Fibroblast of villous mesenchyme (primary cell): ENCODE measurements at regions not wholly inside any gene's neighbourhood (a gene's known extent, or its start where the extent isn't known, plus 50 kb on each side); places are given as distances from the start of the nearest gene placed in this dataset.

ENCODE experiments used
- DNase-seq: peaks from one replicate; pipeline ENCODE4 v3.0.0-alpha.2; 2010; ENCODE audit warnings: low read depth
- H3K4me3 ChIP-seq: 2 replicates; pipeline ENCODE4 v1.5.1; 2011; ENCODE audit warnings: low read depth, mild to moderate bottlenecking, low read length
- TF ChIP-seq, protein P1 (sequence below): IDR thresholded peaks from 2 replicates; pipeline ENCODE4 v1.5.1; 2012; ENCODE audit warnings: low read depth, mild to moderate bottlenecking, low read length; ENCODE audit not compliant: insufficient read depth

DNA sequence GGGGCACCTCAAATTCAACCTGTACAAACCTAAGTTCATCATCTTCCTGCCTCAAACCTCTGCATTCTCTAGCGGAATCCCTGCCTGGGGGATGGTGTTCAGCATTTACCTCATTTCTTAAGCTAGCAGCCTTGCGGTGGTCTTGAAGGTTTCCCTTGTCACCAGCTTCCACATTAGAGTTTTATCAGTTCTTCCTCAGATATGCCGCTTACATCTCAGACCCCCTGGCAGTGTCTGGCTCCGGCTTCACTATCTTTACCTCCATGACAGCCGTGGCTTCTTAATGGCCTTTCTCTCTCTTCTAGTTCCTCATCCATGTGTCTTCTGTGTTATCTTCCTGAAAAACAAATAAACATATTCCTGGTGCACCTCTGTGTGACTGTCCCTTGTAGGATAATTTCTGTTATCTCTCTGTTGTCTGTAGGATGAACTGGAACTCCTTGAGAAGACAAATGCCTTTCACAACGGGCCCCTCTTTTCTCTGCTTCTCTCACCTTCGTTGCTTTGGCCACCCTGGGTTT, 101.1 kb upstream of the BMPER start:
- no peak overlapping the region for H3K4me3 ChIP-seq
- no peak for DNase-seq
- TF ChIP-seq, protein P1, sequence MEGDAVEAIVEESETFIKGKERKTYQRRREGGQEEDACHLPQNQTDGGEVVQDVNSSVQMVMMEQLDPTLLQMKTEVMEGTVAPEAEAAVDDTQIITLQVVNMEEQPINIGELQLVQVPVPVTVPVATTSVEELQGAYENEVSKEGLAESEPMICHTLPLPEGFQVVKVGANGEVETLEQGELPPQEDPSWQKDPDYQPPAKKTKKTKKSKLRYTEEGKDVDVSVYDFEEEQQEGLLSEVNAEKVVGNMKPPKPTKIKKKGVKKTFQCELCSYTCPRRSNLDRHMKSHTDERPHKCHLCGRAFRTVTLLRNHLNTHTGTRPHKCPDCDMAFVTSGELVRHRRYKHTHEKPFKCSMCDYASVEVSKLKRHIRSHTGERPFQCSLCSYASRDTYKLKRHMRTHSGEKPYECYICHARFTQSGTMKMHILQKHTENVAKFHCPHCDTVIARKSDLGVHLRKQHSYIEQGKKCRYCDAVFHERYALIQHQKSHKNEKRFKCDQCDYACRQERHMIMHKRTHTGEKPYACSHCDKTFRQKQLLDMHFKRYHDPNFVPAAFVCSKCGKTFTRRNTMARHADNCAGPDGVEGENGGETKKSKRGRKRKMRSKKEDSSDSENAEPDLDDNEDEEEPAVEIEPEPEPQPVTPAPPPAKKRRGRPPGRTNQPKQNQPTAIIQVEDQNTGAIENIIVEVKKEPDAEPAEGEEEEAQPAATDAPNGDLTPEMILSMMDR, result no peak

DNA sequence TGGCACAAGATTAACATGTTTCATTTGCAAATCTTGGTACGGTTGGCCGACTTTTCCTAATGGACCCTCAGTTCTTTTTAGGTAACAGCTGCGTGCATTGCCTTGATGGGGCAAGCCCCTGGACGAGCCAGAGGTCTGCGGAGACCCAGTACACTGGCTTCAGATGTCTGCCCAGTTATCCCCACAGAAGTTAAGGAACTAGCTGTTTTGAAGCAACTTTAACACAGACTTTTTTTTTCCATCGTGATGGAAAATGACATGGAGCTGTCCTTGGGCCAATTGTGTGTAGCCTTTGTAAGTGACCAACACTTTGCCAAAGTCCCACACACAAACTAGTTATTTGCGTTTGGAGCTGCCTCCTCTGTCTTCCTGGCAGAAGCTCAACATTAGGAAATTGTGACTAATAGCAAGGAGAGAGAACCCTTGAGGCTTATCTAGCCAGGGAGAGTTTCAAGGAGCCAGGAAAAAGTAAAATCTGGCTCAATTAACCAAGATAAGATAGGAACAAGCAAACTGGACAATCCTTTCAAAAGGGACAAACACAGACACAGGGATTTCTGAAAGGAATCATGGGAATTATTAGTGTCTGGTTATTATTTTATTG, 99.6 kb upstream of the BMPER start:
- DNase-seq, result peak; percentile 37
- no peak overlapping the region for H3K4me3 ChIP-seq
- TF ChIP-seq, protein P1, result no peak

DNA sequence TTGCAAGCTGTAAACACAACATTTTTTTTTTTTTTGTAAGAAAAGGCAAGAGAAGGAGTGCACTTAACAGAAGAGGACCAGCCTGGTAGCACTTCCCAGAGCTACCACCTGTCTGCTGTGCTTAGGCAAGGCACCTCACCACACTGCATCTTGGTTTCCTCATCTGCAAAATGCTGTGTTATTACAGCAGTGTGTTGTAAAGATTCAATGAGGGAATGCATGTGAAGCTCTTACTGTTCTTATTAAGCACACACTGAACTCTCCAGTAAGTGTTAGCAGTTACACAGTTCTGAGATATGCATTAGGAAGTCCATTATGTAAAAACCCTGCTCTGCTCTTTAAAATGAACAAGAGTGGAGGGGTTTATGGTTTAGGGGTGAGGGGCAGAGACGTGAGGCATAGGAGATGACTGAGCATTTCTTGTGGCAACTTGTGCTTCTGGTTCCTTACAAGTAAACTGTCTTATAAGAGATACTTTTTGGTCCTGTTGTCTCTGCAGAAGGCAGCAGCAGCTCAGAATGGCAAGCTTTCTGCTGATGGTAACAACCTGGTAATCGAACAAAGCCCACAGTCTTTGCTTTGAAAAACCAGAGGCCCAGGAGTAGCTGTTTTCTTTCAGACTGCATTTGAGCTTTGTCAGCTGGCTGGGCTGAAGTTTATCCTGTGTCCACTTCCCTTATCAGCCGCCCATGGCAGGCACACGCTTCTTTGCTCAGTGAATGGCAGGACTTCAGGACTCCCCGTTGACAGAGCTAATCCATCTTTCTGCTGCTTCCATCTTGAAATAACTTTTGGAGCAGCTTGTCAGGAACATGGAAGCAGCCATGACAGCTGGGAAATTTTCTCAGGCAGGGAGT, 98.8 kb upstream of the BMPER start:
- H3K4me3 ChIP-seq, result no peak overlapping the region
- DNase-seq, result no peak
- TF ChIP-seq, protein P1, result no peak

DNA sequence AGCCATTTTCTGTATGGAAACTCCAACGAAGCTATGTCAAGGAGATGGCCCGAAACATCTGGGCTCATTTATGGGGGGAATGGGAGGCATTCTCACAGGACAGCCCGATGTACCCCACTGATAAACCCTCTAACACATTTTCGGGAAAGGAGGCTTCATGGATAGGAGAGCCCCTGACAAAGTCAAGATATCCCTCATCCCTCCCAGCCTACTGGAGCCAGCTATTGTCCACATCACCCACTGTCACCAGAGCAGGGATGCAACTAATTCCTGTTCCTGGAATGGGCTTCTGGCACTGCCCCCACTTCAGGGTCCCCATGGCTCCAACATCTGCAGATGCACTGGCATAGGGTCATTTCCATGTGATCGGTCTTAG, 98.2 kb upstream of the BMPER start:
- DNase-seq, result no peak
- no peak overlapping the region for H3K4me3 ChIP-seq
- TF ChIP-seq, protein P1, result no peak

DNA sequence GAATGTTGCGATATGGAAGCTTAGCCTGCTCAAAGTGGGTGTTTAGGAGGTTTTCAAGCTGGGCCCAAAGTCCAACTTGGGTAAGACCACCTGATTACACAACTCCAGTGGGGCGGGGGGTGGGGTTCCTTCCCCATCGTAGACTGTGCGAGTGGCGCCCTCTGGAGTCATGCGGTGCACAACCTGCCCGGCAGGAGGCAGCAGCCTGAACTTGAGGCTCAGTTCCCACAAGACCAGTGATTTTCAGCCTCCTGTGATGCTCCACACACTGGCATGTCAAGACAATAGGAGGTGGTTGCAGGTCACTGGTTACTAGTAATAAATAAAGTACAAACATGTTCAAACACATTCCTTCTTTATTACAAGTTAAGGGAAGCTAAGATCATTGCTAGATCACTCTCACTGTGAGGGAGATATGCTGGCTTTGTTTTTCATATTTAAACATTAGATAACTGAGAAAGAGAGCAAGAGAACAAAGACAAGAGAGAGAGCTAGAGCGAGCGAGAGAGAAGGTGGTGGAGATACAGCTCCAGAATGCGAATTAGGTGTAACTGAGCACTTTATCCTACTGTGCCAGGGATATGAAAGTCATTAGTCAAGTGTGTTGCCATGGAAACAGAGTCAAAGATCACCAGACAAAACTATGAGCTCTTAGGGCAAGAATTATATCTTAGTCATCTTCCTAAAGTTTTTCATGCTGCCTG, 97.4 kb upstream of the BMPER start:
- H3K4me3 ChIP-seq, result no peak overlapping the region
- DNase-seq, result peak; percentile 48
- TF ChIP-seq, protein P1, result peak; percentile 48

DNA sequence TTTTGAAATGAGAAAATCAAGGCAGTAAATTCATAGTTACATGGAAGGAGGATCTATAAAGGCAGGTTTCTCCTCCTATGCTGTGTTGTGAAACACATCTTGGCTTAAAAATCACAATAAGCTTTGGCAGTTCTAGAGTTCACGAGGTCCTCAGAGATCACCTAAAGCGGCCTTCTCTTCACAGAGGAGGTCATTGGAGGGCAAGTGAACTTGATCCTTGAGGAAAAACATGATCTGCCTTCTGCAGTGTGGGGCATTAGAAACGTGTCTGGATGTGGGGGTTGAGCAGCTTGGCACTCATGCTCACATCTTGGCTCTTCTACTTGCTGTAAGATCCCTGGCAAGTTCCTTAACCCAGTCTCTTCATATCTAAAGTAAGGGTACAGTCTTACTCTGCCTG, 96.1 kb upstream of the BMPER start:
- TF ChIP-seq, protein P1, result no peak
- no peak for DNase-seq
- H3K4me3 ChIP-seq, result no peak overlapping the region
